ENCODE measurements at regions not wholly inside any gene's neighbourhood (a gene's known extent, or its start where the extent isn't known, plus 50 kb on each side); places are given as distances from the start of the nearest gene placed in this dataset.

GRCh38 chr2:125037135-125037653, 1012.1 kb downstream of the CNTNAP5 start:
- no peak for DNase-seq (ENCODE audit: low read depth, low spot score)
- H3K4me3 ChIP-seq (ENCODE audit: low read length): no peak overlapping the region

- H3K4me3 ChIP-seq (ENCODE audit: low read length): no peak overlapping the region
- no peak for DNase-seq (ENCODE audit: low read depth, low spot score)
Observed at GRCh38 chr2:125041846-125042245, 1016.8 kb downstream of the CNTNAP5 start.

DNA sequence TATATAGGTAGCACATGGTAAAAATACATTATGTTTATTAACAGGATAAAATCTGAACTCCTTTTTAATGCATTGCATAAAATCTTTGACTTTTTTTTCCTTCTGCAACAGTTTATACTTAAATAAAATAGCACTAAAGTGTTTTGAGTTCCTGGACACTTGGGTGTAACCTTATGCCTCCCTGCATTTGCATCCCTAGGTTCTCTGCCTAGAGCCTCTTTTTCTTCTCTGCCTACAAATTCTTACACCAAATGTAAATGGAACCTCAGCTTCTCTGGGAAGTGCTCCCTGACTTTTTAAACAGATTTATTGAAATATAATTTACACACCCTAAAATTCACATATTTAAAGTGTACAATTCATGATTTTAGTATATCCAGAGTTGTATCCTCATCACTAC, 1017.6 kb downstream of the CNTNAP5 start:
- no peak overlapping the region for H3K4me3 ChIP-seq (ENCODE audit: low read length)
- no peak for DNase-seq (ENCODE audit: low read depth, low spot score)

DNA sequence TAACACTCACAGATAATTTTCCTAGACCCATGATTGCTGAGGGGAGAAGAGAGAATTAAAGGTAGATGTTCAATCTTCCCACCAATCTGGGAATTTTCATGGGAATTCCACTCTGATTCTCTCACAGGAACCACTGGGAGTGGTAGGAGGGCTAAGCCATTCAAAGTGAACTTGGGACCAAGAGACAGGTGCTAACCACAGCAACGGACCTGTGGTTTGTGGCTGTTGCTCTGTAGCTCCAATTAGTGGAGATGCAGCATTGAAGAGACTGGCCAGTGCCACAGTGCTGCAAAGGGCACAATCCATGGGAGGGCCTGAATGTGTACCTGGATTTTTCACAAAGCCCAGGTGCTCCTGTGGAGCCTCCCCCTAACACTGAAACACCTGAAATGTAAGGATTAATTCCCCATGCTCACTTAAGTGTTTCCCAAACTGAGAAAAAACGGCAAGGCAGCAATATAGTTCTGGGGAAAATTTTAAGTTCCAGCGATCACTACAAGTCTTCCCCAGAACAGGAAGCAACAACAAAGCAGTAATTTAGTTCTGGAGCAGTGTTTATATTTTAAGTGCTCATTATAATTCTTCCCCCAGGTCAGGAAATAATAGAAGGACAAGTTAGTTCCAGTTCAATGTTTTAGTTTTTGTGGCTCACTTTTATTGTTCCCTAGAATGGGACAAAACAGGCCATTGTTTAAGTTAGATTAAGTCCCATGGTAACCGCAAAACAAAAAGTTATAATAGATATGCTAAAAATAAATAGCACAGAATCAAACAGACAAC, 1045.8 kb downstream of the CNTNAP5 start:
- H3K4me3 ChIP-seq (ENCODE audit: low read length): no peak overlapping the region

GRCh38 chr2:125073440-125073839, 1048.4 kb downstream of the CNTNAP5 start:
- DNase-seq (ENCODE audit: low read depth, low spot score): no peak
- H3K4me3 ChIP-seq (ENCODE audit: low read length): no peak overlapping the region

More for the DNA sequence above, 1045.8 kb downstream of the CNTNAP5 start:
- DNase-seq (ENCODE audit: low read depth, low spot score): no peak

- H3K4me3 ChIP-seq (ENCODE audit: low read length): no peak overlapping the region
- no peak for DNase-seq (ENCODE audit: low read depth, low spot score)
Observed at GRCh38 chr2:125085904-125086303, 1060.8 kb downstream of the CNTNAP5 start.

GRCh38 chr2:125086313-125087184, 1061.5 kb downstream of the CNTNAP5 start:
- no peak for DNase-seq (ENCODE audit: low read depth, low spot score)
- no peak overlapping the region for H3K4me3 ChIP-seq (ENCODE audit: low read length)

DNA sequence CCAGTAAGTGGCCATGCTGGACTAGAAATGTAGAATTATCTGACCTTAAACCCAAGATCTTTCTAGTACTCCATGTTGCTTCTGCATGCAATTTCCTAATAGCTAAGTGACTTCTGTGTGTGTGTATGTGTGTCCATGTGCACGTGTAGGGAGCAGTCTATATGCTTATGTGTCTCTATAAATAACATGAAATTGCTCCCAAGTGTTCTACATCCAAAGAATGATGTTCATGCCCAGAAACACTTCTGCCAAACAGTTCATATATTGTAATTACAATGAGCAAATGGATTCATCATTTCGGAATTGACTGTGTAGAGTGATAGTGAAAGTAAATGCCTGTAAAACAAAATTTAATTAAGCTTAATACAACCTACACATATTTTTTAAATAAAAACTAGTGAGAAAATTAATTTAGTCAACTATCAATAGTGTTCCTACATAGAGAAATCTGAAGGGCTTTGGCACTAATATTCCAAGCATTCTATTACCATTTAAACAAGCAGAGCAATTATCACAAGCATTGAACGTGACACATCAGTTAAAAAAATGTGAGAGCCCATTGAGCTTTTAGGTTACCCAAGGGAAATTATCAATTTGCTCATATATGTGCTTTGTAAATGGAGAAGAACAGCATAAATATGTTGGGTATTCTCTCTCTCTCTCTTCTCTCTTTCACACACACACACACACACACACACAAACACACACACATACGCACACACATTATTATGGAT, 1067.4 kb downstream of the CNTNAP5 start:
- no peak overlapping the region for H3K4me3 ChIP-seq (ENCODE audit: low read length)
- no peak for DNase-seq (ENCODE audit: low read depth, low spot score)

DNA sequence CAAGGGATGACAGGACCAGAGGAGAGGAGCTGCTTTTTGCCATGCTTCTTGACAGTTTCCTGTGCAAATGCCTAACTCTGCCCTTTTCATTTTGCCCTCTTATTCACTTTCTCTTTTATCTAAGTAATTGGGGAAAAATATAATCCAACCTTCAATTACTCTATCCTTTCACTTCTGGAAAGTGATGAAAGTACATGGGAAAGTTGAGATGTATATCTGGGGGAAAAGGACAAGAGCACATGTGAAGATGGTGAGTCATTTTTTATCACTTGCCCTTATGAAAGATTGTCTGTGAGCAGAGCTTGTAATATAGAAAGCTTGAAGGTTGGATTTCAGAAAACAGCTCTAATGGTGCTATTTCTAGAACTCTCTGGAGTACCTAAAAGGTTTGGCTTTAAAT, 1070.7 kb downstream of the CNTNAP5 start:
- DNase-seq (ENCODE audit: low read depth, low spot score): no peak
- H3K4me3 ChIP-seq (ENCODE audit: low read length): no peak overlapping the region

- no peak for DNase-seq (ENCODE audit: low read depth, low spot score)
- H3K4me3 ChIP-seq (ENCODE audit: low read length): no peak overlapping the region
Observed at GRCh38 chr2:125106710-125107109, 1081.6 kb downstream of the CNTNAP5 start.

DNA sequence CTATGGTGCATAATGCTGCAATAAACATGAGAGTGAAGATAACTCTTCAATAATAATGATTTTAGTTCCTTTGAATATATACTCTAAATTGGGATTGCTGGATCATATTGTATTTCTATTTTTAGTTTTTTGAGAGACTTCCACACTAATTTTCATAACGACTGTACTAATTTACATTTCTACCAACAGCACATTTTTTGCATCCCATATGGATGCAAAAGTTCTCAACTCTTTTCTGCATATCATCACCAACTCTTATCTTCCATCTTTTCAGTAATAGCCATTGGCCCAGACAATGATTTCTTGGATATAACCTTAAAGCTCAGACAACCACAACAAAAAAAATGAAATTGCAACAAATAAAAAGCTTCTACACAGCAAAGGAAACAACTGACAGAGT, 1082.4 kb downstream of the CNTNAP5 start:
- no peak overlapping the region for H3K4me3 ChIP-seq (ENCODE audit: low read length)
- DNase-seq (ENCODE audit: low read depth, low spot score): no peak

GRCh38 chr2:125108251-125108650, 1083.2 kb downstream of the CNTNAP5 start:
- H3K4me3 ChIP-seq (ENCODE audit: low read length): no peak overlapping the region
- DNase-seq (ENCODE audit: low read depth, low spot score): no peak

- no peak for DNase-seq (ENCODE audit: low read depth, low spot score)
- H3K4me3 ChIP-seq (ENCODE audit: low read length): no peak overlapping the region
Observed at GRCh38 chr2:125125902-125126301, 1100.8 kb downstream of the CNTNAP5 start.

- no peak overlapping the region for H3K4me3 ChIP-seq (ENCODE audit: low read length)
- no peak for DNase-seq (ENCODE audit: low read depth, low spot score)
Observed at GRCh38 chr2:125160947-125161346, 1135.9 kb downstream of the CNTNAP5 start.

GRCh38 chr2:125167152-125167551, 1142.1 kb downstream of the CNTNAP5 start:
- no peak for DNase-seq (ENCODE audit: low read depth, low spot score)
- H3K4me3 ChIP-seq (ENCODE audit: low read length): no peak overlapping the region

GRCh38 chr2:125167820-125168219, 1142.7 kb downstream of the CNTNAP5 start:
- no peak overlapping the region for H3K4me3 ChIP-seq (ENCODE audit: low read length)
- DNase-seq (ENCODE audit: low read depth, low spot score): no peak

GRCh38 chr2:125168442-125168841, 1143.4 kb downstream of the CNTNAP5 start:
- H3K4me3 ChIP-seq (ENCODE audit: low read length): no peak overlapping the region
- DNase-seq (ENCODE audit: low read depth, low spot score): no peak

DNA sequence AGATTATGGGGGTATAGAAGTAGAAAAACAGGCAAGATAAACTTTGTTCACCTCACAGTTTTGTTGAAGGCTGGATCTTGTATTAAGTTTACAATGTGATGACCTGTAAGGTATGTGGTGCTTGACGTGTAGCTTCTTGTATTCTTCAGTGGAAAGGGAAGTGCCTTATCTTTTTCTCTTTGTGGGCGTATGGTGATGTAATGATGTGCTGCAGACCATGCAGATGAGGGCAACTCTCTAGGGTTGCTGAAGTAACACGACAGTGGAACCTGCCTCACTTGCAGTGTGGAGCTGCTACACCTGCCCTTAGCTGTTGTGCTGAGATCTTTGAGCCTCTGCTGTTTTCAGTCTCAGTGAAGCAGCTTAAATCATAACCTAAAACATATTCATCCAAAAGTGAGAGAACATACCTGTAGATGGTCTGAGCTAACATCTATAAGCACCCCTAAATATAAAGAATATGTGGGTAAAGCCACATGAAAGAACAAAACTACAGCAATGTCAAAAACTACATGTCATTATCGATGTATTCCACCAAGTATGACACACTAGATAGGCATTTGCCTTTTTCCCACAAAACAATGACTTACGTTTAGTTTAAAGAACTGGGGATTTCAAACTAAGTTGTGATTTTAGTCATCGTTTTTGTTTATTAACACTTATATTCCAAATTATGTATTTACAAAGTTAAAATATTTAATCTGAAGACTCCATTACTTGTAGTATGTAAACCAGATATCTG, 1144.1 kb downstream of the CNTNAP5 start:
- no peak overlapping the region for H3K4me3 ChIP-seq (ENCODE audit: low read length)
- no peak for DNase-seq (ENCODE audit: low read depth, low spot score)

- no peak overlapping the region for H3K4me3 ChIP-seq (ENCODE audit: low read length)
- DNase-seq (ENCODE audit: low read depth, low spot score): no peak
Observed at GRCh38 chr2:125169764-125170146, 1144.7 kb downstream of the CNTNAP5 start.

Data from Jurkat, Clone E6-1 (cell line).